ENCODE measurements at regions not wholly inside any gene's neighbourhood (a gene's known extent, or its start where the extent isn't known, plus 50 kb on each side); places are given as distances from the start of the nearest gene placed in this dataset.

DNA sequence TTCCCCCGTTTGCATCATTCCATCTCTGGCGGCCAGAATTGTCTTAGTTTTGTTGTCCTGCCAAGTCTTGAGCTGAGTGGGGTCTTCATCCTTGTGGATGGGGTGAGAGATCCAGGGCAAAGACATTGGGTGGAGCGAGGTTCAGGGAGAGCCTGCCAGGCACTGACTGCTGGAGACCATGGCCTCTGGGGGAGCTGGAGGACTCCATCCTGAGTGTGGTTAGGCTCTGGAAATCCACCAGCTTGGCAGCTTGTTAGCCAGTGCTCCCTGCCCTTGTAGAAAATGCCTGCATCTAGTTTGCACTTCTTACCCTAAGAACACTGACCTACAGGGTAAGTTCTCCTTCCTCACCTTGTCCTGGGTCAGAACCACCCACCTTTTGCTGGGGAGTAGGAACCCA lies 97.2 kb upstream of the ZNF536 start:
- no peak overlapping the region for H3K4me3 ChIP-seq (ENCODE audit: low read length)
- TF ChIP-seq CTCF (conservative IDR thresholded peaks at IDR 0.05; ENCODE audit: low read depth, low read length) = no peak
- DNase-seq (ENCODE audit: low read depth) = no peak

DNA sequence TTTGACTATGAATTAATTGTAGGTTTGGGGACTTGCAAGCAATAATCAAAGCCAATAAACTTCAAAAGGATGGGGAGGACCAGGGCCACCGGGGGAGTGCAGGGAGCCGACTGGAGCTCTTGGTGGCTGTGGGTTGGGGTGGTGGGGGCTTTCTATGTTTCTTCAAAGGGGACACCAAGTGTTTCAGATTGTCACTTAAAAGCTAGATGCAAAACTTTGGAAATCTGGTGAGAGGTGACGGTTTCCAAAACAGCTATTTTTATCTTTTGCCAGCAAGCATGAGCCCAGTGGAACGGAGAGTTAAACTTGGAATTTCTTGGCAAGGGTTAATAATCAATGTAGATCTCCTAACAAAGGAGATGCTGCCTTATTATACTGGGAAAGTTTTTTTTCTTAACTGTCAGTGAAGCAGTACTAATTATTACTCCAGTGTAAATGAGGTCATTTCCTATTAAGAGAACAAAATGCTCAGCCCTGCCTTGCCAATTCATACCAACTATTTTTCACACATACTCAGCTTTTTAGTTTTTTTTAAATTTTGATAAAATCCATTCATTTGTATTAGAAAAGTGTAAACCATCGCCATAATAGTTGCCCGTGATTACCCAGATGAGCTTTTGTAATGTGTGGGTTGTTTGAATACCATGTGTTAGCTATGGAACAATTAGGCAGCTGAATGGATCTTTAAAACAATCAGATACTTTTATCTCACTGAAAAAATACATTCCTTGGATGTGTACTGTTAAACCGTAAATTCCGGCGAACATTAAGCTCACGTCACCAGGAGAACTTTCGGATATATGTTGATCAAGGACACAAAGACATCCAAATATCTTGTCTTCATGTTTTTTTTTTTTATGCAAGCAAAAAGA lies 95.9 kb upstream of the ZNF536 start:
- no peak for TF ChIP-seq CTCF (conservative IDR thresholded peaks at IDR 0.05; ENCODE audit: low read depth, low read length)
- no peak overlapping the region for H3K4me3 ChIP-seq (ENCODE audit: low read length)
- DNase-seq (ENCODE audit: low read depth) = no peak

DNA sequence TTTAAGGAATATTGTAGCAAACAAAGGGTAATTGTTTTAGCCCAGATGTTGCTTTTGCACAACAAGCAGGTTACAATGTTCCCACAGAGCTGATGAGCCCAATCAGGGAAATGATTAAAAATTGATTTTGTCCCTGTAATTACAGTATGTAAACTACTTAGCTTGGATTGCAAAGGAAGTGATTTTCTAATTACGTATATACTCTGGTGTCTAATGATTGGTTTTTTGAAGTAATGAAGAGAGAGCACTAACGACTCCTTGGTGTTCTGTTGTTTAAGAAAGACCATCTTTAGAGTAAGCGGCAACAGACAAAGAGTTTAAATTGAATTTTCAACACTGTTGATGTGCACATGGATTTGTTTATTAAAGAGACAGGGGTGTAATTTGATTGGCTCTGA lies 95.3 kb upstream of the ZNF536 start:
- no peak for DNase-seq (ENCODE audit: low read depth)
- no peak overlapping the region for H3K4me3 ChIP-seq (ENCODE audit: low read length)
- no peak for TF ChIP-seq CTCF (conservative IDR thresholded peaks at IDR 0.05; ENCODE audit: low read depth, low read length)

GRCh38 chr19:30277941-30278881 lies 94.0 kb upstream of the ZNF536 start:
- H3K4me3 ChIP-seq (ENCODE audit: low read length) = no peak overlapping the region
- DNase-seq (ENCODE audit: low read depth) = no peak
- TF ChIP-seq CTCF (conservative IDR thresholded peaks at IDR 0.05; ENCODE audit: low read depth, low read length) = no peak

GRCh38 chr19:30278882-30279254 lies 93.3 kb upstream of the ZNF536 start:
- no peak overlapping the region for H3K4me3 ChIP-seq (ENCODE audit: low read length)
- no peak for TF ChIP-seq CTCF (conservative IDR thresholded peaks at IDR 0.05; ENCODE audit: low read depth, low read length)
- no peak for DNase-seq (ENCODE audit: low read depth)

DNA sequence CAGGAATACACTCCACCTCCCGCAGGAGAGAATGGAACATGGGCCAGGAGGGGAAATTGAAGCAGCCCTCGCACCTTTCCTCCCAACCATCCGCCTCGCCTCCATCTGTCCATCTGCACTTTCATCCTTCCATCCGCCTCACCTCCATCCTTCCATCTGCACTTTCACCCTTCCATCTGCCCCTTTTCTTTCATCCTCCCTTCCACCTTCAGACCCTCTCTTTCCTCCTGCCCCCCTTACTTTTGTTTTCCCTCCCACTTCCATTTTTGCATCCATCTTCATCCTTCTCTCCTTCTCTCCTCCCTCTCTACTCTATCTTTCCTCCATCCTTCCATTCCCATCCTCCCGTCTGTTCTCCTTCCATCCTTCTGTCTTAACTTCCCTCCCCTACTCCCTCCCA lies 92.2 kb upstream of the ZNF536 start:
- no peak for DNase-seq (ENCODE audit: low read depth)
- no peak for TF ChIP-seq CTCF (conservative IDR thresholded peaks at IDR 0.05; ENCODE audit: low read depth, low read length)
- H3K4me3 ChIP-seq (ENCODE audit: low read length) = no peak overlapping the region

Measured in retinal pigment epithelial cell (primary cell).